ENCODE measurements at regions not wholly inside any gene's neighbourhood (a gene's known extent, or its start where the extent isn't known, plus 50 kb on each side); places are given as distances from the start of the nearest gene placed in this dataset.

DNA sequence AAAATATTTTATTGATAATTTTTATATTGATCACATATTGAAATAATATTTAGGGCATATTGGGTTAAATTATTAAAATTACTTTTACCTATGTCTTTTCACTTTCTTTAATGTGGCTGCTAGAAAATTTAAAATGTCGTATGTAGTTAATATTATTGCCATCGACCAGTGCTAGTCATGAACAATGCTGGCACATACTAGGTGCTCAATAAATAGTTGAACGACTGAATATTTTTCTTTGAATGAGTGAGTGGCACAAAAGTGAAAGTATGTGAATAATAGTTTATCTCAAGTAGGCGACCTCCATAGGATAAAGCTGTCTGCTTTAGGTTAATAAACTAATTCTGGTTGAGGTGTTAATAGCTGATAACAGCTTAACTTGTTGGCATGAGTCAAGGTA, 150.8 kb upstream of the FGGY start:
- H3K4me1 ChIP-seq: peaks cover 0 to 39% (median 32%) of the 10 kb centered on the region in 4 donors
- H3K27me3 ChIP-seq: no peaks in the 10 kb centered on the region
- peak overlapping the region in 2 of 4 donors; percentile 70 to 73 for H3K27ac ChIP-seq
- no peaks in the 10 kb centered on the region for H3K9me3 ChIP-seq
- intact Hi-C loops (cut with DNase I): loop anchor here (5.0 to 10.0 kb wide), 3 partner anchors 101 to 551 kb away; no protein-coding TSS in a partner anchor
- WGBS, 2 donors: 72 to 82% methylated on average over 4 of the region's 4 CpGs
- TF ChIP-seq EP300 (IDR thresholded peaks at IDR 0.05) (no peak), CTCF (IDR thresholded peaks at IDR 0.05) (no peak), POLR2A (IDR thresholded peaks at IDR 0.05) (no peak)
- H3K4me3 ChIP-seq: peak overlapping the region in 2 of 4 donors; percentile 54 to 58
- no peaks in the 10 kb centered on the region for H3K36me3 ChIP-seq
- no peak for DNase-seq

DNA sequence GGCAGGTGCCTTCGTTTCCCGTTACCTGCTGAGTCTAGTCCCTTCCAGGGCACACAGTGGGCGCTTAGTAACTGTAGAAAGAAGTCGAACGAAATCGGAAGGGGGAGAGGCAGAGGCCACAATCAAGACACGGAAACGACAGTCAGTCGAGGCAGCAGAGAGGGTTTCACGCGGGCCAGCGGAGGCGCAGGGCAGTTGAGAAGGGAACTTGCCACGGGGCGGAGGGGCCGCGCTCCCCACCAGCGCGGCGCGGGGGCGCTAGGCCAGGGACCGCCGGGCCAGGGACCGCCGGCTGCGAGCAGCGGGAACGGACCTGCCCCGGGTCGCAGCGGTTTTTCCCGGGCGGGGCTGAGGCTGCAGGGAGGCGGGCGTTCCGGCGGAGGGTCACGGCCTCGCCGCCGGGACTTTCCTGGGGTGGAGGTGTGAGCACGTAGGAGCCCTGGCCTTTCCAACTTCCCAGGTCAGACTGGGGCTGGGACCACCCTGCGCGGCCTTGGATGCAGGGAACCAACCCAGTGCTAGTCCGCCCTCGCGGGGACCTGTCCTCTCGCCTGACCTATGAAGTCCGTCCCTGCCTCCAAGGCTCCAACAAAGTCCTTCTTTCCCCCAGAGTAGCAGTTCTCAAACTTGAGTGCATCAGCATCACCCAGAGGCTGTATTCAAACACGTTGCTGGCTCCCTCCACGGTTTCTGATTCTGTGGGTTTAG, 150.1 kb upstream of the FGGY start:
- no peaks in the 10 kb centered on the region for H3K9me3 ChIP-seq
- intact Hi-C loops (cut with DNase I): loop anchor here (5.0 to 10.0 kb wide), 3 partner anchors 102 to 550 kb away; no protein-coding TSS in a partner anchor
- TF ChIP-seq POLR2A (IDR thresholded peaks at IDR 0.05) (no peak), EP300 (IDR thresholded peaks at IDR 0.05) (no peak), POLR2AphosphoS5 (IDR thresholded peaks at IDR 0.05) (no peak), CTCF (IDR thresholded peaks at IDR 0.05) (no peak)
- H3K27me3 ChIP-seq: no peaks in the 10 kb centered on the region
- peak overlapping the region; percentile 35 to 58 (median 53) for H3K4me3 ChIP-seq
- 3 to 5% methylated on average over 52 of the region's 52 CpGs for WGBS, 2 donors
- peak; percentile 73 for DNase-seq
- peak overlapping the region; percentile 70 to 73 (median 72) for H3K27ac ChIP-seq
- no peaks in the 10 kb centered on the region for H3K36me3 ChIP-seq
- H3K4me1 ChIP-seq: peaks cover 0 to 46% (median 40%) of the 10 kb centered on the region in 4 donors

- intact Hi-C loops (cut with DNase I): loop anchor here (5.0 to 10.0 kb wide), 3 partner anchors 105 to 548 kb away; no protein-coding TSS in a partner anchor
- TF ChIP-seq POLR2AphosphoS5 (IDR thresholded peaks at IDR 0.05) (no peak), POLR2A (IDR thresholded peaks at IDR 0.05) (no peak), CTCF (IDR thresholded peaks at IDR 0.05) (no peak), EP300 (IDR thresholded peaks at IDR 0.05) (no peak)
- peak overlapping the region in 3 of 4 donors; percentile 77 to 87 (median 80) for H3K27ac ChIP-seq
- no peak for DNase-seq
- no peaks in the 10 kb centered on the region for H3K9me3 ChIP-seq
- 95 to 96% methylated on average over 5 of the region's 5 CpGs for WGBS, 2 donors
- H3K4me1 ChIP-seq: peaks cover 0 to 33% (median 29%) of the 10 kb centered on the region in 4 donors
- no peaks in the 10 kb centered on the region for H3K27me3 ChIP-seq
- no peak overlapping the region for H3K4me3 ChIP-seq
- no peaks in the 10 kb centered on the region for H3K36me3 ChIP-seq
These were observed 147.5 kb upstream of the FGGY start for GRCh38 chr1:59149435-59149834.

DNA sequence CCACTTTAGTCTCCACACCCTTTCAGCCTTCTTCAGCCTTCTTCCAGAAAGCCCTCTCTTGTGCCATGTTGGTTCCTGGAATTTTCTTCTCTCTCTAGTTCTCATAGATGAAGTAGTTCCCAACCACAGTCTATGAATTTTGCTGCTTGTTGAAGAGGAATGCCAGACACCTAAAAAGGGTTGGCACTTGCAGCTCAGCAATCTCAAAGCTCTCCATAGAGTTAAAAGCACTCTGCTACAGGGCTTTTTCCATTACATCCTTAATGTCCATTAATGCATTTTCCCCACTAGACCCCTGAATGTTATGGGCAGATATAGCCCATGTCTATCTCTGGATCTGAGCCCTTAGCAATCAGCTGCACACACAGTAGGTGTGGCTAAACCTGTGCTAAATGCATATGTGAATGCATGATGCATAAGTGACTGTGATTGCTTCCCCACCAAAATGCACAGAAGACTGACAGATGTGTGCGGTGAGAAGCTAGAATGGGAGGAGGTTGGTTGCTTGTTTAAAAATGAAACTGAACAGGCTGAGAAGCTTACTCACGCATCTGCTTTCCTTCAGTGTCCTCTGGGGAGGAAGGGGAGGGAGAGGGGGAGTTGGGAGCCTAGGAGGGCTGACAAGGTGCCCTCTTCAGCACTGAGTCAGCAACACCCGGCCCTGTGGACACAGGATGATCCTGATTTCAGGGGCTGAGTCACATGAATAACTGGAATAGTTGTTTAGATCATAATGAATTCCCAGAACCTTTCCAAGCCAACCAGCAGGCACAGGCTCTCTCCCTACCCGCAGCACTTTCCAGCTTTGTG, 146.1 kb upstream of the FGGY start:
- no peaks in the 10 kb centered on the region for H3K9me3 ChIP-seq
- DNase-seq: peak; percentile 96
- H3K4me1 ChIP-seq: peaks cover 0 to 35% (median 29%) of the 10 kb centered on the region in 4 donors
- 31 to 40% methylated on average over 4 of the region's 4 CpGs for WGBS, 2 donors
- TF ChIP-seq EP300 (IDR thresholded peaks at IDR 0.05) (peak; percentile 23 to 87 (median 79)), POLR2A (IDR thresholded peaks at IDR 0.05) (no peak), POLR2AphosphoS5 (IDR thresholded peaks at IDR 0.05) (peak; percentile 91 to 97 (median 96))
- peak overlapping the region; percentile 77 to 87 (median 82) for H3K27ac ChIP-seq
- H3K27me3 ChIP-seq: no peaks in the 10 kb centered on the region
- H3K36me3 ChIP-seq: no peaks in the 10 kb centered on the region
- intact Hi-C loops (cut with DNase I): loop anchor here (2.0 to 5.0 kb wide), 4 partner anchors 147 to 366 kb away; partner anchors contain the start of genes FGGY and JUN
- H3K4me3 ChIP-seq: peak overlapping the region in 2 of 4 donors; percentile 24 to 30

- intact Hi-C loops (cut with DNase I): loop anchor here (2.0 to 5.0 kb wide), 4 partner anchors 146 to 367 kb away; partner anchors contain the start of genes FGGY and JUN
- Histone ChIP-seq H3K27ac (peak overlapping the region; percentile 77 to 87 (median 82)), H3K27me3 (no peaks in the 10 kb centered on the region), H3K4me3 (peak overlapping the region in 2 of 4 donors; percentile 24 to 30), H3K9me3 (no peaks in the 10 kb centered on the region), H3K36me3 (no peaks in the 10 kb centered on the region), H3K4me1 (peaks cover 0 to 40% (median 29%) of the 10 kb centered on the region in 4 donors)
- no peak for DNase-seq
- 81 to 86% methylated on average over 4 of the region's 4 CpGs for WGBS, 2 donors
- TF ChIP-seq POLR2A (IDR thresholded peaks at IDR 0.05) (no peak), EP300 (IDR thresholded peaks at IDR 0.05) (no peak), POLR2AphosphoS5 (IDR thresholded peaks at IDR 0.05) (no peak), CTCF (IDR thresholded peaks at IDR 0.05) (no peak)
These were observed 145.5 kb upstream of the FGGY start for GRCh38 chr1:59151387-59151761.

Measured in sigmoid colon (tissue), 6 donors.